ENCODE measurements at regions not wholly inside any gene's neighbourhood (a gene's known extent, or its start where the extent isn't known, plus 50 kb on each side); places are given as distances from the start of the nearest gene placed in this dataset.

DNA sequence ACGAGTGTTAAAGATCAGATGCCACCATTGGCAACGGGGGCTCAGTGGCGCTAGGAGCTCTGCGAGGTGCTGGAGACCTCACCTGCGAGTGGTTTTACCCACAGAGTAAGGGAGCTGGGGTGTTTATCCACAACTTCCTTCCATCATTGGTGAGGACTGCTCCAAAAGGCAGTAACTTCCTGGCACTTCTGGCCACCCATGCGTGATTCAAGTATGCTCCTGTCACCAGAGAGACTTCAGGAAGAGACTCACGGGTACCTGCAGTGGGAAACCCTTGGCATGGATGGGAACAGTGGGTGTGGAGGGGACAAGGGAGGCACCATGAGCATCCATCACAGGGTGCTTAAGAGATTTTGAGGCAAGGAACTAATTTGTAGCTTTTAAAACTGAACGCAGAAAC is 53.2 kb downstream of the RIN2 start:
- TF ChIP-seq GLIS3 (CRISPR knock-in tag; IDR thresholded peaks at IDR 0.05) (no peak), ZNF8 (CRISPR knock-in tag; IDR thresholded peaks at IDR 0.05) (no peak), ZNF70 (CRISPR knock-in tag; IDR thresholded peaks at IDR 0.05) (no peak)
- TF ChIP-seq, protein P1, sequence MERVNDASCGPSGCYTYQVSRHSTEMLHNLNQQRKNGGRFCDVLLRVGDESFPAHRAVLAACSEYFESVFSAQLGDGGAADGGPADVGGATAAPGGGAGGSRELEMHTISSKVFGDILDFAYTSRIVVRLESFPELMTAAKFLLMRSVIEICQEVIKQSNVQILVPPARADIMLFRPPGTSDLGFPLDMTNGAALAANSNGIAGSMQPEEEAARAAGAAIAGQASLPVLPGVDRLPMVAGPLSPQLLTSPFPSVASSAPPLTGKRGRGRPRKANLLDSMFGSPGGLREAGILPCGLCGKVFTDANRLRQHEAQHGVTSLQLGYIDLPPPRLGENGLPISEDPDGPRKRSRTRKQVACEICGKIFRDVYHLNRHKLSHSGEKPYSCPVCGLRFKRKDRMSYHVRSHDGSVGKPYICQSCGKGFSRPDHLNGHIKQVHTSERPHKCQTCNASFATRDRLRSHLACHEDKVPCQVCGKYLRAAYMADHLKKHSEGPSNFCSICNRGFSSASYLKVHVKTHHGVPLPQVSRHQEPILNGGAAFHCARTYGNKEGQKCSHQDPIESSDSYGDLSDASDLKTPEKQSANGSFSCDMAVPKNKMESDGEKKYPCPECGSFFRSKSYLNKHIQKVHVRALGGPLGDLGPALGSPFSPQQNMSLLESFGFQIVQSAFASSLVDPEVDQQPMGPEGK (CRISPR knock-in tag; IDR thresholded peaks at IDR 0.05; ENCODE audit: borderline replicate concordance), result no peak
